ENCODE measurements at regions not wholly inside any gene's neighbourhood (a gene's known extent, or its start where the extent isn't known, plus 50 kb on each side); places are given as distances from the start of the nearest gene placed in this dataset.

GRCh38 chr1:194292966-194293365, 1106.6 kb upstream of the B3GALT2 start:
- TF ChIP-seq CTCF (conservative IDR thresholded peaks at IDR 0.05; ENCODE audit: low read length) (no peak), EZH2phosphoT487 (IDR thresholded peaks at IDR 0.05; ENCODE audit: borderline replicate concordance) (no peak)

Measured in Loucy (cell line).